Hematopoietic multipotent progenitor cell treated with erythropoietin and hydrocortisone succinate and interleukin-3 and kit ligand, for 8 days (in vitro differentiated cells): ENCODE measurements at regions not wholly inside any gene's neighbourhood (a gene's known extent, or its start where the extent isn't known, plus 50 kb on each side); places are given as distances from the start of the nearest gene placed in this dataset.
A peak's percentile ranks its signal among the peaks of the same experiment; 100 is the strongest.
"Not testable (repeated sequence)": the region's sequence is repeated elsewhere in the genome, so short reads cannot be mapped to it uniquely, and the experiment has no call there.

Experiments used
- DNase-seq: peaks from one replicate; pipeline ENCODE4 v3.0.0-alpha.2; 2015

GRCh38 chr5:56313004-56313531 is 79.9 kb upstream of the ANKRD55 start:
- no peak for DNase-seq

DNA sequence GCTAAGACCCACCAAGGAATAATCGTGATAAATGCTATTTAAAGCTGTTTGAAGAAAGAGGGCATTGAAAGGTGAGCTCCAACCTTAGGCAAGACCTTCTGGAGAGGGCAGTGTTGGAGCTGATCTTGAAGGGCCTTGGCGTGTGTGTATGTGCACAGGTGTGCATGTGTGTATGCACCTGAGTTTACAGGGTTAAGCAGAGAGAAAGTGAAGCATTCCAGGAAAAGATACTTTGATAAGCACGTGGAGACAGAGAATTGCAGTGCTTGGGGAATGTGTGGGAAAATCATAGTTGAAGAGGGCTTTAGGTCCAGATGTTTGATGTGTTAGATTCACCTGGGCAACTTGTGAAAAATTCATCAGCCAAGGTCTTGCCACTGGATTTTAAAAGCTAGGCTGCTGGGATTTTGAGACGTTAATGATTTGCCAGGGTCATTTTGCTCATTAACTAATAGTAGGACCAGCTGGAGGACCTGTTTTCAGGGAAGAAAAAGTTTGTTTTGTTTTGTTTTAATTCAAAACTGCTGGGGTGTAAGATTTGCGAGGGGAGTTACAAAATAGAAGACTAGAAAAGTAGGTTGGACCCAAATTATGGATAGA is 78.3 kb upstream of the ANKRD55 start:
- DNase-seq: no peak

- peak; percentile 94 for DNase-seq
Observed at GRCh38 chr5:56310711-56311204, 77.6 kb upstream of the ANKRD55 start.

DNA sequence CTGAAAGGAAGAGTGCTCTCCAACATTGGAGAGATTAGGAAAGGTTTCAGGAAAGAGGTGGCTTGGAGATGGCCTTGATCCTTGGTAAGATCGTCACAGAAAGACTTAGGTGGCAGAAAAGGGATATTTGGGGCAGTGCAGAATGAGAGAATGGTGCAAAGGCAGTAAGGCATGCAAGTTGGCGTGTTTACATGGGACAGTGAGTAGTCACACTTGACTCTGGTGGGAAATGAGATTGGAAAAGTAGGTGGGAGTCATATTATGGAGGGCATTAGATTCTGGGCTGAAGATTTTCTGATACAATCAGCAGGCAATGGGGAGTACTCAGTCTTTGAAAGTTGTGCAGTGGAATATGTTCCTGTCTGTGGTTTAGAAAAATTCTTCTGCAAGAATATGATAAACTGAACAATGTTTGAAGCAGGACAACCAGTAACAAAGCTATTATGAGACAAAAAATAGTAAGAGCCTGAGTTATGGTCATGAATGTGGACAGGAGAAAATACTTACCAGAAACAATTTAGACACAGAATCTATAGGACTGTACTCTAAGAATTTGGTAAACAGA is 76.2 kb upstream of the ANKRD55 start:
- peak; percentile 78 for DNase-seq

DNA sequence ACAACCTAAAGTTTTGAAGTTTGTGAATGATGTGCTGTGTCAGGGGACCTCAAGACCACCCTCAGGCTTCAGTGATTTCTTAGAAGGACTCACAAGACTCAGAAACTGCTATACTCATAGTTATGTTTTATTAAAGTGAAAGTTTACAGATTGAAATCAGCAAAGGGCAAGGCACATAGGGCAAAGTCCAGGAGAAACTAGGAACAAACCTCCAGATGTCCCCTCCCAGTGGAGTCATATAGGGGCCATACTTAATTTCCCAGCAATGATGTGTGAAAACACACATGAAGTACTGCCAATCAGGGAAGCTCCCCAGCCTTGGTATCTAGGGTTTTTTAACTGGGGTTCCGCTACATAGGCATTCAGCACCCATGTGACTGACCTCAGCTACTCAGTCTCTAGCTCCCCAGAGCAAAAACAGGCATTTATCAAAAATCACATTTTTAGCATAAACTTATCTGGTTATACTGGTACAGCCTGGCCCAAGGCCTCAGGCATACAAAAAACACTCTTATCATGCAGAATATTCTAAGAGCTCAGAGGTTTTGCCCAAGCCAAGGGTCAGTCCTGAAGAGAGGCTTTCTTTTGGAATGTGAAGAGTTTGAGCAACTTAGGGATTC is 74.7 kb upstream of the ANKRD55 start:
- peak; percentile 40 for DNase-seq

GRCh38 chr5:56306433-56307150 is 73.5 kb upstream of the ANKRD55 start:
- DNase-seq: no peak

DNA sequence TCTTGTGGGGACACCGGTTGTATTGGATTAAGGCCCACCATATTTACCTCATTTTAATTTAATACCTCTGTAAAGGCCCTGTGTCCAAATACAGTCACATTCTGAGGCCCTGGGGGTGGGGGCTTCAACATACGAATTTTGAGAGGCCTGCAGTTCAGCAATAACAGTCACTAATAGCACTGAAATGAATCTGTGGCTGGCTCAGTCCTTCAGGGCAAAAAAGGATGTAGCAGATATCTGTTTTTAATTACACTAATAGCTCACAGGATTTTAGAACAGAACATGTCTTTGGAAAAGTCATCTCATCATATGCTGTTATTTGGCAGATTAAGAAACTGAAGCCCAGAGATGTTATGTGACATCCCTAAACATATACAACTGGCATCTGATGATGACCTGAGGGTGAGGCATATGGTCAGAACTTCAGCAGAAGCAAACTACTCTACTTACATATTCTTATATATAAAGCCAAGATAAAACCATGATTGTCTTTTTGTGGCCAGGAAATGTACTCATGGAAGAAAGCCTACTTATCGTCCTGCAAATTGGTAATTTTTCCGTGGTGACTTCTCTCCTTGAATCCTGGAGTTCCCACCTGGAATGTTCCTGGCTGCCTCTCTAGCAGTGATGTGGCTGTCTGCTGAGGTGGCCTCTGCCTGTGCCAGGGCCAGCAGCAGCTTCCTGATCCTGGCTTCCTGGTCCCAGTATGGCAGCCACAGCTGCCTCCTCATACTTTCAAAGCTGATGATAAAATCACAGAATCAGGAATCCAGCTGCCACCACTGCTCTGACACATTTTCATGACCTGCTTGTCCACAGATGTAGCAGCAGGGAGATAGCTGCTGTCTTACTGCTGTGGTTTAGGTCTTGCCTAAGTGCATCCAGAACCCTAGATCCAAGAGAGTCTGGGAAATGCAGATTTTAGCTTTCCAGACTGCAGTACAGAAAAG is 72.1 kb upstream of the ANKRD55 start:
- no peak for DNase-seq

- peak; percentile 66 for DNase-seq
Observed at GRCh38 chr5:56303511-56303910, 70.4 kb upstream of the ANKRD55 start.

- no peak for DNase-seq
Observed at GRCh38 chr5:56302027-56302426, 68.9 kb upstream of the ANKRD55 start.

GRCh38 chr5:56301069-56301468 is 67.9 kb upstream of the ANKRD55 start:
- DNase-seq: no peak

DNA sequence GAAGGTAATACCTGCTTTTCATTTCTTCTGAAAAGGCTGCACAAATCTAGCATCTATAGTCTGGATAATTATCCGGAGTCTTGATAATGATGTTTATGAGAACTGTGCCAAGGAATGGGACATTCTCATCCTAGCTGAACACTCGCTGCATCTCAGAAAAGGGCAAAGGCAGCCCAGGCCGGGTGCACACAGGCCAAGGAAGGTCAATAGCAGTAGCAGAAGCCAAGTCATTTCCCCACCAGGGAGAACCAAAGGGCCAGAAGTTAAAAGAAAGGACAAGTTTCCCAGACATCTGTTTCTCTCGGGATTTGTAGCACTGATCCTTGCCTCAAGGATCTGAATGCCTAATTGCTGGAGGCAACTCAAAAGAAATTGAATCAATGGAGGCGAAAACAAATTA is 66.1 kb upstream of the ANKRD55 start:
- no peak for DNase-seq

DNA sequence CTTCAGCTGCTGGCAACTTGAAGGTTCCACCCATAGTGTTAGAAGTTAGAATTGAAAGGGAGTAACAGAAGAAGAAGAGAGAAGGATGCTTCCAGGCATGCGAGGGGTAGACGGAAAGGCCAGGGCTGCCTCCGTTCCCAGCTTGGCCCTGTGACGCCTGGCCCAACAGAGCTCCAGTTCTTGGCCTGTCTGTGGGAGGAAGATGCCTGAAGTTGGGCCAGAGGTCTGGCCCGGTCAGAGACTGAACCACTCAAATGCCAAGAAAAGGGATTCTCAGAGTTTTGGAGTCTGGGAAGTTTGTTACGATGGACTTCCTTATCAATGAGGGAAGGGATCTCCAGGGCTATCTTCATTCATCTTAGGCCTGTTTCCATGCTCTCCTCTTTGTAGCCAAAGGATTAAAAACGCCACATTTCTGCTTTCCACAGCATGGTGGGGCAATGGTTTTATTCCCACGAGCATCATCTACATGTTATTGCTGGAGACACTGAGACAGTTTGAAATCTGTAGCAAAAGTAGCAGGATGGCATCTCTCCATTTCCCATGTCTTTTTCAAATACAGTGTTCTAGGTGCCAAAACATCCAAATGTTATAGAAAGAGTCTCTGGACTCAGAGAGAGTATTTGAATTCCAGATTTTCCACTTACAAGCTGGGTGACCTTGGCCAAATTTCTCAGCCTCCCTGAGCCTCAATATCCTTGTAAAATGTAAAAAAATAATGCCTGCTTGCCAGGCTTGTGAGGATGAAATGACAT is 65.4 kb upstream of the ANKRD55 start:
- DNase-seq: no peak

GRCh38 chr5:56297851-56298250 is 64.7 kb upstream of the ANKRD55 start:
- no peak for DNase-seq

DNA sequence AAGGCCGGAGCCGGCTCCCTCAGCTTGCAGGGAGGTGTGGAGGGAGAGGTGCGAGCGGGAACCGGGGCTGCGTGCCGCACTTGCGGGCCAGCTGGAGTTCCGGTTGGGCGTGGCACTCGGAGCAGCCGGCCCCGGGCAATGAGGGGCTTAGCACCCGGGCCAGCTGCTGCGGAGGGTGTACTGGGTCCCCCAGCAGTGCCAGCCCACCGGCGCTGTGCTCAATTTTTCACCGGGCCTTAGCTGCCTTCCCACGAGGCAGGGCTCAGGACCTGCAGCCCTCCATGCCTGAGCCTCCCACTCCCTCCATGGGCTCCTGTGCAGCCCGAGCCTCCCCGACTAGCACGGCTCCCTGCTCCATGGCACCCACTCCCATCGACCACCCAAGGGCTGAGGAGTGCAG is 62.2 kb upstream of the ANKRD55 start:
- DNase-seq: not testable (repeated sequence)

DNA sequence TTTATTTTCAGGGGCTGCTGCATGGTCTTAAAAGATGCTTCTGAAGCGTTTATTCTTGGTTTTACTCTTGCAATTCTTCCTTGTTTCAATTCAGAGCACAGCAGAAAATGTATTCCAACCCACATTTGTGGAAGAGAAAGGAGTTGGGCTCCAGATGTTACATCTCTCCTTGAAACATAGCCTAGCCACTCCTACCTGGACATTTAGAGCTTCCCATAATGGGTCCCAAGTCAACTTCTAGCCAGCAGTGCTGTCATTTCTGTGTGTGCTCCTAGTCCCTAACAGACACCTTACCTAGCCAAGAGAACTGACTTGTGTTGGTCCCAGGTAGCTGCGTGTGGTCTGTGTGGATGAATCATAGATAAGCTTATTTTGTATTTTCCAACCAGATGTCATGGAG is 61.2 kb upstream of the ANKRD55 start:
- DNase-seq: peak; percentile 38

GRCh38 chr5:56292874-56293273 is 59.7 kb upstream of the ANKRD55 start:
- DNase-seq: not testable (repeated sequence)

DNA sequence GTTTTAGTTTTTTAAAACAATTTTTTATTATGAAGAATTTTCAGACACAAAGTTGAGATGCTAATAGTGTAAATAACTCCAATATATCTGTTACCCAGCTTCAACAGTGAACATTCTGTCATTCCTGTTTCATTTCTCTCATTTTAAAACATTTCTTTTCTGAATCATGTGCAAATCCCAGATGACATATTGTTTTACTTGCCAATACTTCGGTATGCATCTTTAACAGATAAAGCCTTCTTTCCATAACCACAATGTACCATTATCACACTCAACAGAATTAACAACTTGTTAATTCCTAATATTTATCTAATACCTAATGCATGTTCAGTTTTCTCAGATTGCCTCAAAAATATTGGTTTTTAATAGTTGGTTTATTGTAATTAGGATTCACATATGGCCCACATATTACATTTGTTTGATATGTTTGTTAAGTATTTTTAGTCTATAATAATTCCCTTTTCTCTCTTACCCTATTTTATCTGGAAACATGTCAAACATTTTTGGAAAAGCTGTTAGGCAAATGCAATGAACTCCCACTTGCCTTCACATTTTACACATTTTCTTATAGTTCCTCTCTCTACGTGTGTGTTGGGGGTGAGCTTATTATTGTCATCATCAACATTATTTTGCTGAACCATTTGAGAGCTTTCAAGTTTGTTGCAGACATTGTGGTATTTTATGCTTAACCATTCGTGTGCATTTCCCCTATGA is 58.7 kb upstream of the ANKRD55 start:
- peak; percentile 53 for DNase-seq

DNA sequence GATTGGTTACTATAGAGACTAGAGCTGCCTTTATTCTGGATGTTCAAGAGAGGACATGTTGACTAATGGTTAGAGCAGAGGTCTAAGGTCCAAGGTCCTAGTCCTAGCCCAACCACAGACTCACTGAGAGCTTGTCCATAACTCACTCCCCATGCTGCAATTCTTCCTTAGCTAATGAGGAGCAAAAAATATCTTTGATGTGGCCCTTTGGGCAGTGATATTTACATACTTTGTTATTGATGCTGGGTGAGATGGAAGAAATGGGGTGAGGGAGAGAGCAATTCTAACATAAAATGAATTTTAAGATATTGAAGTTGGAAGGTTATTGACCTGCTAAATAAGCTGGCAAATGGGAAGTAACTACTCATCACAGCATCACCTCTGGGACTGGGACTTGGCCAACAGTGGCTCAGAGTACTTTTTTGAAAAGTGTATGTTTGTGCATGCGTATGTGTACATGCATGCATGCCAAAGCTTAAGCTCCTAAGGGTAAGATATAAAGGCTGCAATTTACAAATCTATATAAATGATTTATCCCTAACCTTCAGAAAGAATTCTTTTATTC is 58.0 kb upstream of the ANKRD55 start:
- peak; percentile 17 for DNase-seq

GRCh38 chr5:56290378-56291078 is 57.4 kb upstream of the ANKRD55 start:
- DNase-seq: peak; percentile 22

- DNase-seq: no peak
Observed at GRCh38 chr5:56289602-56289987, 56.5 kb upstream of the ANKRD55 start.
